Spleen (tissue), 7 donors: ENCODE measurements at regions not wholly inside any gene's neighbourhood (a gene's known extent, or its start where the extent isn't known, plus 50 kb on each side); places are given as distances from the start of the nearest gene placed in this dataset.

Experiments
- CTCF ChIP-seq, 11 experiments: fragments of 200-600 bp in 7 of 11; fragments of 450-650 bp in 4 of 11; sonication (generic) in 4 of 11; IDR thresholded peaks in 8 of 11; conservative IDR thresholded peaks in 3 of 11; 1 replicate in 7 of 11; 2 replicates in 4 of 11; pipeline versions ENCODE4 v1.4.0 to v1.8.0; 2016 to 2021; ENCODE audit warnings: antibody characterized with exemption in 11 of 11, inconsistent platforms in 4 of 11, mild to moderate bottlenecking in 1 of 11
- POLR2A ChIP-seq, 3 donors: fragments of 450-650 bp; IDR thresholded peaks; one replicate each; pipeline ENCODE4 v1.5.1; 2017; ENCODE audit warnings: antibody characterized with exemption in 3 of 3, mild to moderate bottlenecking in 1 of 3
- POLR2AphosphoS5 ChIP-seq, 3 donors: sonication (generic); formaldehyde crosslinking; IDR thresholded peaks; one replicate each; pipeline ENCODE4 v1.5.1; 2017; ENCODE audit warnings: antibody characterized with exemption in 3 of 3
- donor health status: DM: no; HTN: no; CAD: no; lungs with moderate emphysema.
- donor health status: DM: no; HTN: no; CAD: no.
- donor health status: DM: no; HTN: no; CAD: no.

GRCh38 chr10:23643111-23643780, 204.4 kb downstream of the OTUD1 start:
- peak in 1 of 3 donors; percentile 40 for TF ChIP-seq POLR2AphosphoS5 (IDR thresholded peaks at IDR 0.05)
- no peak for TF ChIP-seq POLR2A (IDR thresholded peaks at IDR 0.05)
- TF ChIP-seq CTCF (IDR thresholded peaks at IDR 0.05 in 8 of 11, conservative IDR thresholded peaks at IDR 0.05 in 3 of 11): no peak
